Activated CD4-positive, alpha-beta T cell treated with anti-CD3 and anti-CD28 coated beads, Interleukin-2, amount 10 ng/mL, durations not matched to agents 24 days and 14 days (primary cell): ENCODE measurements at regions not wholly inside any gene's neighbourhood (a gene's known extent, or its start where the extent isn't known, plus 50 kb on each side); places are given as distances from the start of the nearest gene placed in this dataset.

Source experiments
- DNase-seq: peaks from one replicate; pipeline ENCODE4 v3.0.0; 2022
- H3K27ac Mint-ChIP-seq: one replicate; pipeline ENCODE4 v1.8.0; 2022; ENCODE audit warnings: mild to moderate bottlenecking, mixed read lengths
- H3K27me3 Mint-ChIP-seq: one replicate; pipeline ENCODE4 v1.8.0; 2022; ENCODE audit warnings: mixed read lengths
- H3K36me3 Mint-ChIP-seq: one replicate; pipeline ENCODE4 v1.8.0; 2022; ENCODE audit warnings: low read depth, mild to moderate bottlenecking, mixed read lengths
- H3K4me1 Mint-ChIP-seq: one replicate; pipeline ENCODE4 v1.8.0; 2021; ENCODE audit warnings: mixed read lengths
- H3K4me3 Mint-ChIP-seq: one replicate; pipeline ENCODE4 v1.8.0; 2022; ENCODE audit warnings: mild to moderate bottlenecking, moderate library complexity, mixed read lengths
- H3K9me3 Mint-ChIP-seq: one replicate; pipeline ENCODE4 v1.8.0; 2021; ENCODE audit warnings: mixed read lengths
- intact Hi-C: fragments of 100-400 bp; cut with micrococcal nuclease; formaldehyde crosslinking; loops from one replicate; pipeline ENCODE4 v1.15.1; 2023

DNA sequence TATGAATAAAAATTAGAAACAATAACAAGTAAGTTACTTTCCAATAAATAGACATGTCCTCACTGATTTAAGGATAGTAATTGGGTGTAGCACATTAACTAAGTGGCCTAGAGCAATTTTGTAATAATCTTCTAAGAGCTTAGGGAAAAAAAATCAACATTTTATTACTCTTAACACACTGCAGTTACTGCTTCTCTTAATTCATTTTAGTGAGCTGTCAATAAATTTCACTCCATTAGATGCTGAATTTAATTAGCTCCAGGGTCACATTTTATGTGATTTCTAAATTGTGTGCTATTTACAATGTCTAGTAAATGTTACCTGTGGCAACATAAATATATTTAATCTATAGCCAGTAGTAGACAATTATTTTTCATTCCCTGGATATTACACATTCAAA lies 612.0 kb downstream of the C4orf33 start:
- Mint-ChIP-seq H3K9me3 (no peaks in the 10 kb centered on the region), H3K4me1 (no peaks in the 10 kb centered on the region), H3K4me3 (no peak overlapping the region), H3K27ac (no peak overlapping the region), H3K36me3 (no peaks in the 10 kb centered on the region), H3K27me3 (no peaks in the 10 kb centered on the region)
- no peak for DNase-seq
- intact Hi-C loops: no loop called here

DNA sequence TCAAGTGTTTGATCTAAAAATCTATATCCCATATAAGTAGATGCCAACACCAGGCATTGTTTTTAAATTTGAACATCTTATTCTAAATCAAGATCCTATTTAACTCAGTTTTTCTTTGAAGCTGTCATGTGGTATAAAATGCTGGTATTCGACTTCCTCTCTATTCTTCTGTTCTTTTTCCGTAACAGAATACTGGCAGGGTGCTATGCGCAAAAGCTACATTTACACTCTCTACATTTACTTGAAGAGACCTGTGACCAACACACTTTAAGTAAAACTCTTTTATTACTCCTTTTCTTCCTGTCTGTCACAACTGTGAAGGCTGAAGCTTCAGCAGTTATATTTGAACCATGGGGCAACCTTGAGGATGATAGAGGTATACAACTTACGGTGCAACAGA lies 612.8 kb downstream of the C4orf33 start:
- H3K27me3 Mint-ChIP-seq: no peaks in the 10 kb centered on the region
- no peaks in the 10 kb centered on the region for H3K4me1 Mint-ChIP-seq
- no peaks in the 10 kb centered on the region for H3K36me3 Mint-ChIP-seq
- no peaks in the 10 kb centered on the region for H3K9me3 Mint-ChIP-seq
- DNase-seq: no peak
- no peak overlapping the region for H3K4me3 Mint-ChIP-seq
- H3K27ac Mint-ChIP-seq: no peak overlapping the region
- intact Hi-C loops: no loop called here

DNA sequence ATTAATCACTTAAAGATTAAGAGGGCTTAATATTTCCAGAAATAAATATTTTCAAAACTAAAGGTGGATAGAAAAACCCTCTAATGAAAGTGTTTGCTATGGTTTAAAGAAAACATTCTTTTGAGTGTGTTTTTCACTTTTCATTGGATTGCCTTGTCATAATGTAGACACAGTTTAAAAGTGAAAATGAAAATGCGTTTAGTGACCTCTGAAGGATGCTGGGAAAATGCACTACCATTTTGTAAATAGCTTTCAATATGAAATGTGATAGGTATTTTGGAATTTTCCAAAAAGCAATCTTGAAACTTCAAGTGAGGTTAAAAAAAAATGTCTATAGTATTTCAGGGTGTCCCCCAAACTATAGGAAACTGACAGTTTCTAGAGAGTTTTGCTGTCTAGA lies 642.2 kb downstream of the C4orf33 start:
- no peaks in the 10 kb centered on the region for H3K36me3 Mint-ChIP-seq
- H3K4me1 Mint-ChIP-seq: no peaks in the 10 kb centered on the region
- H3K9me3 Mint-ChIP-seq: no peaks in the 10 kb centered on the region
- H3K4me3 Mint-ChIP-seq: no peak overlapping the region
- H3K27ac Mint-ChIP-seq: no peak overlapping the region
- no peaks in the 10 kb centered on the region for H3K27me3 Mint-ChIP-seq
- DNase-seq: no peak
- intact Hi-C loops: no loop called here

DNA sequence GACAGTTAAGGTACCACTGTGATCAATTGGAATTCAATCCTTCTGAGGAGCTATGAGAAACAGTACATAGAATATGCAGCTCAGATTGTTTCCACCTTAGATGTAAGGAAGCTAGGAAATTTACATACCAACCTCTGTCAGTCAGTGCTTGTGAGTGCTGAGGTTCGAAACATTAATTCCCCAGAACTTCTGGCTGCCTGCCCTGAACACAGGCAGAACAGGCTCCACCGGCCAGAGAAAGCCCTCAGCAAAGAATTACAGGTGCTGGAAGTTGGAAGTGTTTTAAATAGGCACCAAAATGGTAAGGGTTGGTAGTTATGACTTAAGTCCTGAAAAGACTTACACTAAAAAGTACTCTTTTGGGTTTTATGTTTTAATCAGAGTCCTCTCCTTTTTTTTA lies 651.8 kb downstream of the C4orf33 start:
- H3K27ac Mint-ChIP-seq: no peak overlapping the region
- no peaks in the 10 kb centered on the region for H3K9me3 Mint-ChIP-seq
- H3K4me3 Mint-ChIP-seq: no peak overlapping the region
- intact Hi-C loops: no loop called here
- H3K4me1 Mint-ChIP-seq: no peaks in the 10 kb centered on the region
- no peak for DNase-seq
- no peaks in the 10 kb centered on the region for H3K36me3 Mint-ChIP-seq
- H3K27me3 Mint-ChIP-seq: no peaks in the 10 kb centered on the region

DNA sequence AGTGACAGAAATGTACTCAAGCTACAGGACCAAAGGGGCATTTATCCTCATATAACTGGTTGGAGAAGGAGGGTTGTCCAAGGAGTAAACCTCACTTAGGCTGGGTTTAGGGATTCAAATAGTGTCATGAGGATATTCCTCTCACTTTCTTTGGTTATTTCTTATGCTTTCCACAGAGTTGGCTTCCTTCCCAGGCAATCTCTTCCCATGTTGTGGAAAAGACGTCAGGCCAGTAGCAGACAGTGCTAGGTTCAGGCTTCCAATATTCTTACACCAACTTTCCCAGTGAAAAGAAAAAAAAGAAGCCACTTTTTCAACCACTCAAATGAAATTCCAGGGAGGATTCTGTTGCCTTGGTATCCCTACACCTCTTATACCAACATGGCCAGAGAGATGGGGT lies 653.0 kb downstream of the C4orf33 start:
- Mint-ChIP-seq H3K36me3 (no peaks in the 10 kb centered on the region), H3K4me3 (no peak overlapping the region), H3K9me3 (no peaks in the 10 kb centered on the region), H3K27me3 (no peaks in the 10 kb centered on the region), H3K4me1 (no peaks in the 10 kb centered on the region), H3K27ac (no peak overlapping the region)
- intact Hi-C loops: no loop called here
- DNase-seq: no peak

DNA sequence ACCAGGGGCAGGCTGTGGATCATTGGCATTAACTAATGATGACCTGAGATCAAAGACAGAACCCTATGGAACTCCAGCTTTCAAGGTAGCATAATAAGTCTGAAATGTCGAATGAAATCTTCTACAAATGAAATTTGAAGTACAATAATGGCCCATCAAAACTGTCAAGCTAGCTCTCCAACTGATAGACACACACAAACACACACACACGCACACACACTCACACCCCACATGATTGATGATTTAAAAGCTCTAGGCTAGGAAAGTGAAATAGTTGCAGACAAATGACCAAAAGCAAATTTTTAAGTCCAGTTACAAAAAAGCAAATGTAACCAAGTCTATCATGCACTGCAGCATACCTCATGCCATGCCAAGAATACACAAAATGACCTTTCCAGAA lies 655.7 kb downstream of the C4orf33 start:
- Mint-ChIP-seq H3K4me1 (no peaks in the 10 kb centered on the region), H3K36me3 (no peaks in the 10 kb centered on the region), H3K9me3 (no peaks in the 10 kb centered on the region), H3K27ac (no peak overlapping the region), H3K27me3 (no peaks in the 10 kb centered on the region), H3K4me3 (no peak overlapping the region)
- intact Hi-C loops: no loop called here
- no peak for DNase-seq

DNA sequence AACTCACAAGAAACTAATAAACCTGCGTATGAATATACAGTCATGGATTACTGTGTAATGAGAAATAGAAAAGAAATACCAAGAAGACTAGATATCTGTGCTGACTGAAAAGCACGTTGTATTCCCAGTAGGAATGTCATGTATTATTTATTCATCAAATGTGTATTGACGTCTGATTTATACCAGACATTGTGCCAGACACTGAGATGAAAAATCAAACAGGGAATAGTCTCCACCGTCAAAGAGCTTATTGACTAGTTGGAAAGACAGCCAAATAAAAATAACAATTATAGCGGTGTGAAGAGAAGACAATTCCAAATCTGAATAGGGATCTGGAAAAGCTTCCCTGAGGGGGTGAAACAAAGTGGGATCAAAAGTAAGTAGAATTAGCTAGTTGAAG lies 687.6 kb downstream of the C4orf33 start:
- no peaks in the 10 kb centered on the region for H3K27me3 Mint-ChIP-seq
- no peak overlapping the region for H3K27ac Mint-ChIP-seq
- no peak overlapping the region for H3K4me3 Mint-ChIP-seq
- H3K9me3 Mint-ChIP-seq: no peaks in the 10 kb centered on the region
- H3K36me3 Mint-ChIP-seq: no peaks in the 10 kb centered on the region
- intact Hi-C loops: no loop called here
- H3K4me1 Mint-ChIP-seq: no peaks in the 10 kb centered on the region
- no peak for DNase-seq

DNA sequence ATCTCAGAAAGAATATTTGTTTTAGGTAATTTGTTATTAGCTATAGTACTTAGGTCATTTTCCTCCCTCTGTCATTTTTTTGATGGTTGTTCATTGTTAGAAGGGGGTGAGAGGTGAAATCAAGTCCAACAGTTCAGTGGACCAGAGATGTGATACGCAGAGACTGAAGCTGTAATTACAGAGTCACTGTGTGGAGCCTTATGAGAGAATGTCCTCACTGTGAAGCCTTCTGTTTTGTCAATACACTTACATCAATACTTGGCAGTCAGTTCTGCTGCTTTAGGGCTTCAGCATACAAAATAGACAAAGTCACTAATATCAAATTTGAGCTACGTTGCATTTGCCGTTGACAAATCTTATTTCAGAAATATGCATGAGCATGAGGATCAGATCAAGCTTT lies 692.5 kb downstream of the C4orf33 start:
- Mint-ChIP-seq H3K27me3 (no peaks in the 10 kb centered on the region), H3K36me3 (no peaks in the 10 kb centered on the region)

DNA sequence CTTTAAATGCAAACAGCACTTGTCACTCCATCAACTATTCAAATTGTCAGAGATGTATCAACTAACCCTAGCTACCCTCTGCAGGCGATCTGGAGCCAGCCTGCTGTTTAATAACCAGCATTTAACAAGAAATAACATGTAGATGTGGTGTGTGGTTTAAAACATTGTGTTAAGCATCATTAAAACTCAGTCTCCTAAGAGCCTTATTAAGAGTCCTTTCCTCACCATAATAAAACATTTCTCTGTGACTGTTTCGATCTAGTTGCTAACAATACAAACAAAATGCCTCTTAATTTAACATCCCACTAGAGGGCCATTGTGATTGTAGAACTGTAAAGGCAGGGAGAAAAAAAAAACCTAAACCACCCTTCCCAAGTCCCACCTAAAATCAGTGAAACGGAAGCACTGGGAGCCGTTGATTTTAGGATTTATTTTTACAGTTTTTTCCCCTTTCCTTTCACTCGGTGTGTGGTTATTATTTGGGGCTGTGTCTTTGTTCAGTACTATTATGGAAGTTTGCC lies 708.6 kb downstream of the C4orf33 start:
- intact Hi-C loops: no loop called here
- H3K4me3 Mint-ChIP-seq: no peak overlapping the region
- H3K27me3 Mint-ChIP-seq: no peaks in the 10 kb centered on the region
- H3K4me1 Mint-ChIP-seq: no peaks in the 10 kb centered on the region
- no peaks in the 10 kb centered on the region for H3K36me3 Mint-ChIP-seq
- no peaks in the 10 kb centered on the region for H3K9me3 Mint-ChIP-seq
- no peak for DNase-seq
- H3K27ac Mint-ChIP-seq: no peak overlapping the region

More for the DNA sequence above, 692.5 kb downstream of the C4orf33 start:
- H3K4me3 Mint-ChIP-seq: no peak overlapping the region
- H3K4me1 Mint-ChIP-seq: no peaks in the 10 kb centered on the region
- intact Hi-C loops: no loop called here
- H3K9me3 Mint-ChIP-seq: no peaks in the 10 kb centered on the region
- H3K27ac Mint-ChIP-seq: no peak overlapping the region
- DNase-seq: no peak

DNA sequence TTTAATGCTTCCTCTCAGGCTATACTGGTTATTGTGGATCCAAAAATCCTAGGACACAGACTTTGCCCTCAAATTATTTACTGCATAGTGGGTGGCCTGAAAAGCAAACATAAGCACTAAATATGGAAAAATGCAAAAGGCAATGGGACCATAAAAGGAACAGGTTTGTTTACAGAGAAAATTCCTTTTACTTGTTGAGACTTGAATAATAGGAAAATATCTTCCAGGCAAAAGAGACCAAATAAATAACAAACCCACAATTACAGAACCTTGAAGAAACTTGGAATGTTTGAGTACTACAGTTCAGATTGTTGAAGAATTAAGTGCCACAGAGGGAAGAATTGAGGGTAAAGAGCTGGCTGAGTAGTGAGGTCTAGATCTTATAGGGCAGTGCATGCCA lies 711.0 kb downstream of the C4orf33 start:
- H3K4me1 Mint-ChIP-seq: no peaks in the 10 kb centered on the region
- no peak overlapping the region for H3K27ac Mint-ChIP-seq
- H3K4me3 Mint-ChIP-seq: no peak overlapping the region
- intact Hi-C loops: no loop called here
- H3K27me3 Mint-ChIP-seq: no peaks in the 10 kb centered on the region
- H3K9me3 Mint-ChIP-seq: no peaks in the 10 kb centered on the region
- no peaks in the 10 kb centered on the region for H3K36me3 Mint-ChIP-seq
- DNase-seq: no peak

DNA sequence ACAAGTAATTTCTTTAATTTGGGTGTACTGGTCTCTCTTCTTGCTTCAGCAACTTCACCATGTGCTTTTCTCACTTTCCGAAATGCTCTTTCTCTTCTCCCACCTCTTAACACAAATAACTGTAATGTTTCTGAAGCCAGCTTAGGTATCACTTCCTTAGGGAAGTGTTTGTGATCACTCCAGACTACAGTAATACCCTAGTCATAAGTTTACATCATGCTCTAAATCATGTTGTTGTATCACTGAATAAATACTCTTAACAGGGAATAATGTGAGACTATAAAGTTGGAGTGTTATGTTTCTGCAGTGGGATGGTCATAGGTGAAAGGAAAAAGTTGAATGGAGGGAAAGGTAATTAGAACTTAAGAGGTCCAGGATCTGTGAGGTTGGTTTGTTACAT lies 712.3 kb downstream of the C4orf33 start:
- no peaks in the 10 kb centered on the region for H3K27me3 Mint-ChIP-seq
- no peak overlapping the region for H3K27ac Mint-ChIP-seq
- no peak for DNase-seq
- no peaks in the 10 kb centered on the region for H3K4me1 Mint-ChIP-seq
- H3K4me3 Mint-ChIP-seq: no peak overlapping the region
- intact Hi-C loops: no loop called here
- H3K9me3 Mint-ChIP-seq: no peaks in the 10 kb centered on the region
- H3K36me3 Mint-ChIP-seq: no peaks in the 10 kb centered on the region

DNA sequence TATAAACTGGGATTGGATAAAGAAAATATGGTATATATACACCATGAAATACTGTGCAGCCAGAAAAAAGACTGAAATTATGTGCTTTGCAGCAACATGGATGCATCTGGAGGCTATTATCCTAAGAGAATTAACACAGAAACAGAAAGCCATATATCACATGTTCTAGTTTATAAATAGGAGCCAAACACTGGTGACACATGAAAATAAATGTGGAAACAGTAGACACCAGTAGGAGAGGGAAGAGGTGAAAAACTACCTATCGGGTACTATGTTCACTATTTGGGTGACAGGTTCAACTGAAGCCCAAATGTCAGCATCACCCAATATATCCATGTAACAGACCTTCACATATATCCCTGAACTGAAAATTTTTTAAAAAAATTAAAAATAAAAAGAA lies 725.1 kb downstream of the C4orf33 start:
- Mint-ChIP-seq H3K27me3 (no peaks in the 10 kb centered on the region), H3K36me3 (no peaks in the 10 kb centered on the region), H3K4me3 (no peak overlapping the region), H3K9me3 (no peaks in the 10 kb centered on the region), H3K27ac (no peak overlapping the region), H3K4me1 (no peaks in the 10 kb centered on the region)
- intact Hi-C loops: no loop called here
- DNase-seq: no peak

DNA sequence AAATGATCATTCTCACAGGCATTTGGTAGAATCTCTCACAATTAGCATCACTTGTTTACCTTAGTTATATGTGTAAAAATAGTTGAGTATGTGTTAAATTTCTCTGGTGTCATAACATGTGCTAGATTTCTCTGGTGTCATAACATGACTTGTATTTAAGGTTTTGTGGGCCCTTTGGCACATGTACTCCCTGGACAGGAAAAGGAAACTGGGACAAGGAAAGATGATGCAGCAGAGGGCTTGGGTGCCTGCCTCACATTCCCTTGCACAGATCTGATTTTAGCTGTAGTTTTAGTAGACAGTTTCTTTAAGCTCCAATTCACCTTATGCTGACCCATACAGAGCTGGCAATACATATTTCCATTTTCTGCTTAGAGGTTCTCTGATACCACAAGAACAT lies 726.0 kb downstream of the C4orf33 start:
- no peak for DNase-seq
- H3K9me3 Mint-ChIP-seq: no peaks in the 10 kb centered on the region
- no peaks in the 10 kb centered on the region for H3K4me1 Mint-ChIP-seq
- intact Hi-C loops: no loop called here
- no peak overlapping the region for H3K27ac Mint-ChIP-seq
- H3K27me3 Mint-ChIP-seq: no peaks in the 10 kb centered on the region
- no peak overlapping the region for H3K4me3 Mint-ChIP-seq
- no peaks in the 10 kb centered on the region for H3K36me3 Mint-ChIP-seq

DNA sequence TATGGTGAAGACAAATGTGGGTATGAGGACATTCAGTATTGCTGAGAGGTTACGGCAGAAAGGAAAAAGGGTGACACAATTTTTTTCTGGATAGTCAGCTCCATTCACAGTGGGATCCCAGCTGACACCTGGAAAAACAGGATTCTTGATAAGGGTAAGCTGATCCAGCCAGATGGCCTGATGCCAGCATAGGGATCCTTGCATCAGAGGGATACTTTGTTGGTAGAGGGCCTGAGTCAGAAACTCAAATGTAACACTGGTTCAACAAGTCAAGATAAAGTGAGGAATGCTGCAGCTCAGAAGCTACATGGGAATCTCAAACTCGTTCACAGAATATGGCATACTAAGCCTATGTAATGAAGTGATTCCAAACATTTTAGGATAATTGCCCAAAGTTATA lies 726.7 kb downstream of the C4orf33 start:
- Mint-ChIP-seq H3K4me3 (no peak overlapping the region), H3K36me3 (no peaks in the 10 kb centered on the region), H3K4me1 (no peaks in the 10 kb centered on the region), H3K27me3 (no peaks in the 10 kb centered on the region), H3K9me3 (no peaks in the 10 kb centered on the region), H3K27ac (no peak overlapping the region)
- intact Hi-C loops: no loop called here
- DNase-seq: no peak

DNA sequence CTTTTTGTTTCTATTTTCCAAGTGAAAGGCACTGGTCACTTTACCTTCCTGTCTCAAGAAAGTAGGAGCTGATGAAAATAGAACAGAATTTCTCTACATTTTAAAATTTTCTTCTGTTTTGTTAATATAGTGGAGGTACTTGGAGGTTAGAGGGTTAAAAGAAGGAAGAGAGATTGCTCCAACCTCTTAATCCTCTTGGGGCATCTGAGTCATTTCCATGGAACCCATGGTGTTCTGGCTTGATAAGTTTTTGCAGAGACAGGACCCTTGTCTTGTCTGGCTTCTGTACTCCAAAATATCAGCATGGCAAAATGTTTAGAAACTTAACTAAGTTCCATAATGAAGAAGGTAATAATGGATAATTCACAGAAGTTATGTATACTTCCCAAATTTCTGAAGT lies 727.2 kb downstream of the C4orf33 start:
- intact Hi-C loops: no loop called here
- Mint-ChIP-seq H3K36me3 (no peaks in the 10 kb centered on the region), H3K4me3 (no peak overlapping the region), H3K9me3 (no peaks in the 10 kb centered on the region), H3K27me3 (no peaks in the 10 kb centered on the region), H3K27ac (no peak overlapping the region), H3K4me1 (no peaks in the 10 kb centered on the region)
- DNase-seq: no peak
